CD4-positive, alpha-beta memory T cell (primary cell): ENCODE measurements at regions not wholly inside any gene's neighbourhood (a gene's known extent, or its start where the extent isn't known, plus 50 kb on each side); places are given as distances from the start of the nearest gene placed in this dataset.
A peak's percentile ranks its signal among the peaks of the same experiment; 100 is the strongest.

Source experiments
- CTCF ChIA-PET: fragments of 350-600 bp; sonication (Branson Sonifier 250); formaldehyde crosslinking; loops from one replicate; lab custom pipeline; 2021; ENCODE audit warnings: inconsistent platforms; ENCODE audit not compliant: partially characterized antibody; lab: Charles Lee
- POLR2A ChIA-PET: fragments of 350-600 bp; sonication (Branson Sonifier 250); formaldehyde crosslinking; loops from one replicate; lab custom pipeline; 2021; ENCODE audit not compliant: partially characterized antibody; lab: Charles Lee
- DNase-seq, 5 donors: peaks; one replicate each; pipeline versions ENCODE4 v3.0.0 to v3.0.0-alpha.2; 2020 to 2022; ENCODE audit warnings: mixed read lengths in 1 of 5
- H3K27ac ChIP-seq: one replicate; pipeline ENCODE4 v1.7.0; 2013; ENCODE audit warnings: low read depth, low read length
- H3K27me3 ChIP-seq: 2 replicates; pipeline ENCODE4 v1.7.0; 2013; ENCODE audit warnings: mild to moderate bottlenecking, low read length, moderate library complexity; ENCODE audit not compliant: insufficient read depth
- H3K36me3 ChIP-seq: 2 replicates; pipeline ENCODE4 v1.7.0; 2013; ENCODE audit warnings: mild to moderate bottlenecking, low read length, moderate library complexity; ENCODE audit not compliant: insufficient read depth
- H3K4me1 ChIP-seq: 2 replicates; pipeline ENCODE4 v1.7.0; 2013; ENCODE audit warnings: mild to moderate bottlenecking, low read length, moderate library complexity; ENCODE audit not compliant: insufficient read depth
- H3K4me3 ChIP-seq, 2 donors: one replicate each; pipeline ENCODE4 v1.7.0; 2013; ENCODE audit warnings: low read length in 2 of 2, mild to moderate bottlenecking in 1 of 2
- H3K9me3 ChIP-seq, 2 donors: one replicate each; pipeline ENCODE4 v1.7.0; 2013; ENCODE audit warnings: low read length in 2 of 2, control low read depth in 1 of 2; ENCODE audit not compliant: control insufficient read depth in 1 of 2
- H3K27ac Mint-ChIP-seq, 7 donors: one replicate each; pipeline ENCODE4 v1.8.0; 2020 to 2021; ENCODE audit warnings: mixed read lengths in 7 of 7, mild to moderate bottlenecking in 6 of 7, inconsistent platforms in 3 of 7, moderate library complexity in 3 of 7
- H3K27me3 Mint-ChIP-seq, 2 donors: one replicate each; pipeline ENCODE4 v1.8.0; 2020 to 2021; ENCODE audit warnings: mixed read lengths in 2 of 2
- H3K36me3 Mint-ChIP-seq, 2 donors: one replicate each; pipeline ENCODE4 v1.8.0; 2020 to 2021; ENCODE audit warnings: mixed read lengths in 2 of 2, inconsistent platforms in 1 of 2, mild to moderate bottlenecking in 1 of 2
- H3K4me1 Mint-ChIP-seq, 4 donors: one replicate each; pipeline ENCODE4 v1.8.0; 2020 to 2021; ENCODE audit warnings: mixed read lengths in 4 of 4, mild to moderate bottlenecking in 1 of 4
- H3K4me3 Mint-ChIP-seq, 8 donors: one replicate each; pipeline ENCODE4 v1.8.0; 2020 to 2021; ENCODE audit warnings: mixed read lengths in 8 of 8, mild to moderate bottlenecking in 7 of 8, moderate library complexity in 6 of 8, inconsistent platforms in 3 of 8
- H3K9me3 Mint-ChIP-seq, 8 donors: one replicate each; pipeline ENCODE4 v1.8.0; 2020 to 2021; ENCODE audit warnings: mixed read lengths in 8 of 8, mild to moderate bottlenecking in 5 of 8, inconsistent platforms in 3 of 8, moderate library complexity in 1 of 8
- intact Hi-C: fragments of 100-400 bp; cut with micrococcal nuclease; formaldehyde crosslinking; loops from one replicate; pipeline ENCODE4 v1.15.1; 2023

DNA sequence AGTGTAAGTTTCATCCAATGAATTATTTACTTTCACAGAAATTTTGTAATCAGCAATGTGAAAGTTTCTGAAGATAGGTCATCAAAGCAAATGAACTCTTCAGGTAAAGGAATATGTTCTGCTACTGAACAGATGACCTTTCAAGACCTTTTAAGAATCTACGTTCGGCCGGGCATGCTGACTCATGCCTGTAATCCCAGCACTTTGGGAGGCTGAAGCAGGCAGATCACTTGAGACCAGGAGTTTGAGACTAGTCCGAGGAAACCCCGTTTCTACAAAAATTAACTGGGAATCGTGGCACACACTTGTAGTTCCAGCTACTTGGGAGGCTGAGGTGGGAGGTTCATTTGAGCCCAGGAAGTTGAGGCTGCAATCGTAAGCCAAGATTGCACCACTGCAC is 578.4 kb upstream of the COX7C start:
- H3K27ac Mint-ChIP-seq: no peak overlapping the region
- H3K36me3 Mint-ChIP-seq: no peaks in the 10 kb centered on the region
- no peaks in the 10 kb centered on the region for H3K4me1 Mint-ChIP-seq
- ChIA-PET POLR2A (no interaction called here), CTCF (no interaction called here)
- Histone ChIP-seq H3K4me1 (no peaks in the 10 kb centered on the region), H3K27ac (no peak overlapping the region), H3K36me3 (no peaks in the 10 kb centered on the region), H3K27me3 (no peaks in the 10 kb centered on the region), H3K4me3 (no peak overlapping the region), H3K9me3 (no peaks in the 10 kb centered on the region)
- no peaks in the 10 kb centered on the region for H3K27me3 Mint-ChIP-seq
- H3K4me3 Mint-ChIP-seq: no peak overlapping the region
- peaks cover 2 to 9% (median 6%) of the 10 kb centered on the region in 8 donors for H3K9me3 Mint-ChIP-seq
- no peak for DNase-seq
- intact Hi-C loops: no loop called here

- CTCF ChIA-PET: no interaction called here
- Mint-ChIP-seq H3K4me3 (no peak overlapping the region), H3K4me1 (no peaks in the 10 kb centered on the region), H3K27me3 (no peaks in the 10 kb centered on the region), H3K36me3 (no peaks in the 10 kb centered on the region), H3K27ac (no peak overlapping the region), H3K9me3 (peaks cover 0 to 5% (median 0%) of the 10 kb centered on the region in 8 donors)
- H3K4me3 ChIP-seq: no peak overlapping the region
- no peaks in the 10 kb centered on the region for H3K9me3 ChIP-seq
- H3K36me3 ChIP-seq: no peaks in the 10 kb centered on the region
- no peak for DNase-seq
- POLR2A ChIA-PET: no interaction called here
- intact Hi-C loops: no loop called here
- H3K27ac ChIP-seq: no peak overlapping the region
- no peaks in the 10 kb centered on the region for H3K4me1 ChIP-seq
- no peaks in the 10 kb centered on the region for H3K27me3 ChIP-seq
These were observed 547.0 kb upstream of the COX7C start for GRCh38 chr5:86070719-86071118.

DNA sequence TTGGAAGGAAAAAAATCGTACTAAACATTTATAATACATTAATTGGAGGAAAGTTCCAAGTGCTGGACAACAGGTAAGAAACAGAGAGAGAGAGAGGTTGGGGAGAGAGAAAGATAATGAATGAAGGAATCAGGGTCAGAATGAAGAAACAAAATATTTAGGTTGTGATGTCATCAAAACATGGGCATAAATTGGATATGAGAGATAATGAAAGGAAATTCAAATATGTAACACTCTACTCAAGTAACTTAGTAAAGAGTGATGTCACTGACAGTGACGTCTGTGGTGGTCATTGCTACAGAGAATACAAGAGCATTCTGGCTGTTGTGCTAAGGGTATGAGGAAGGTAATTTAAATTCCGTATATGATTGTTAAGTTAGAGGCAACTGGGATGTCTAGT is 543.4 kb upstream of the COX7C start:
- ChIA-PET CTCF (no interaction called here), POLR2A (no interaction called here)
- peak in 1 of 5 donors; percentile 4 for DNase-seq
- H3K27ac ChIP-seq: no peak overlapping the region
- Mint-ChIP-seq H3K9me3 (peaks cover 0 to 15% (median 0%) of the 10 kb centered on the region in 8 donors), H3K4me1 (no peaks in the 10 kb centered on the region), H3K4me3 (no peak overlapping the region), H3K36me3 (no peaks in the 10 kb centered on the region), H3K27me3 (no peaks in the 10 kb centered on the region), H3K27ac (no peak overlapping the region)
- H3K27me3 ChIP-seq: no peaks in the 10 kb centered on the region
- intact Hi-C loops: no loop called here
- H3K36me3 ChIP-seq: no peaks in the 10 kb centered on the region
- H3K9me3 ChIP-seq: no peaks in the 10 kb centered on the region
- no peaks in the 10 kb centered on the region for H3K4me1 ChIP-seq
- no peak overlapping the region for H3K4me3 ChIP-seq

DNA sequence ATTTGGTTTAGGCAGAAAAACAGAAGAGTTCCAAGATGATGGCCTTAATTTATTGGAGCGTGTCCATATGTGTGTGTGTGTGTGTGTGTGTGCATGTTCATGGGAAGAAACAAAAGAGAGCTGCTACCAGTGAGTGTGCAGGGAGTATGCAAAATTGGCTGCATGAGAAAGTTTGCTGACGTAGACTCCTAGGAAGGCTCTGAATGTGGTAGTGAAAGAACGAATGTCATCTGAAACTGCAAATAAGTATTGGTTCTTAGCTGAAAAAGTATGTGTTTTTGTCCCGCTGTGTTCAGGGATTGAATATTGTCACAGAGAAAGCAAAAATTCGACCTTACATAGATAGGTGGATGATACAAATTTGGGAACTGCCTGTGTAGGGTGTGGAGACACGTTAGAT is 542.6 kb upstream of the COX7C start:
- Mint-ChIP-seq H3K27ac (no peak overlapping the region), H3K4me3 (no peak overlapping the region), H3K36me3 (no peaks in the 10 kb centered on the region), H3K4me1 (no peaks in the 10 kb centered on the region), H3K9me3 (peaks cover 0 to 15% (median 0%) of the 10 kb centered on the region in 8 donors), H3K27me3 (no peaks in the 10 kb centered on the region)
- no peak overlapping the region for H3K4me3 ChIP-seq
- H3K4me1 ChIP-seq: no peaks in the 10 kb centered on the region
- H3K36me3 ChIP-seq: no peaks in the 10 kb centered on the region
- ChIA-PET CTCF (no interaction called here), POLR2A (no interaction called here)
- DNase-seq: no peak
- H3K27me3 ChIP-seq: no peaks in the 10 kb centered on the region
- H3K27ac ChIP-seq: no peak overlapping the region
- intact Hi-C loops: no loop called here
- no peaks in the 10 kb centered on the region for H3K9me3 ChIP-seq

DNA sequence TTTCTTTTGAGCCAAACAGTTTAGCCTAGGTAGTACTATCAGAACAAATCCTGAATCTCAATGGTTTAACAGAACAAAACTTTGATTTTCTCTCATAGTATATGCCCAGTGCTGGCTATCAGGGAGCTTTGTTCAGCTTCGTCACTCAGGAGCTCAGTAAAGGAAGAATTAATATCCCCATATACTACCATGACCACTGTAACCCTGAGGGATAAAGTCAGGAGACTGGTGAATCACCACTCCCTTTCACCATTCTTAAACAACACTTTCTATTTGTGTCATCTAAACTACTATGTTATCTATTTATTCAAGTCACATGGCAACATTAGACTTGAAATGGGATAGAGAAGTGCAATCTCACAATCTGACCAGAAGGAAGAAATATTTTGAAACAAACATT is 522.6 kb upstream of the COX7C start:
- H3K4me1 ChIP-seq: no peaks in the 10 kb centered on the region
- no peaks in the 10 kb centered on the region for H3K9me3 ChIP-seq
- intact Hi-C loops: no loop called here
- no peaks in the 10 kb centered on the region for H3K36me3 Mint-ChIP-seq
- H3K27me3 ChIP-seq: no peaks in the 10 kb centered on the region
- H3K27ac ChIP-seq: no peak overlapping the region
- H3K4me3 Mint-ChIP-seq: no peak overlapping the region
- no peak for DNase-seq
- no peaks in the 10 kb centered on the region for H3K4me1 Mint-ChIP-seq
- ChIA-PET POLR2A (no interaction called here), CTCF (no interaction called here)
- H3K27ac Mint-ChIP-seq: no peak overlapping the region
- no peaks in the 10 kb centered on the region for H3K36me3 ChIP-seq
- peaks cover 0 to 4% (median 0%) of the 10 kb centered on the region in 8 donors for H3K9me3 Mint-ChIP-seq
- no peak overlapping the region for H3K4me3 ChIP-seq
- H3K27me3 Mint-ChIP-seq: no peaks in the 10 kb centered on the region

DNA sequence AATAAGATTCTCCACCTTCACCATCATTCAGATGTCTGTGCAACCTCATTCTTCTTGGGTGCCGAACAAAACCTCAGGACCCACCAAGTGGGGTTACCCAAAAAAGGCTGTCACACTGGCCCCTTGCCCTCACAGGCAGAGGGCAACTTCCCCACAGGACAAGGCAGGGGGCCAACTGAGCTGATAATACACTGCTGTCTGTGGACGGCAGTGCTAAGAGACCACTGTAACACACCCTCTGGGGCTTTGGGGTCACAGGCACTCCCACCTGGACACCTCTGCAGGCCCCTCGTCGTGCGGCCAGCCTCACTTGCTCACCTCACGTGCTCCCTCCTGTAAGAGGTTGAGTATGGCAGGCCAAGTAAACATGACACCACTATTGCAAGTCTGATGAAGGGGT is 515.8 kb upstream of the COX7C start:
- H3K9me3 Mint-ChIP-seq: no peaks in the 10 kb centered on the region
- ChIA-PET POLR2A (no interaction called here), CTCF (no interaction called here)
- no peaks in the 10 kb centered on the region for H3K36me3 Mint-ChIP-seq
- no peaks in the 10 kb centered on the region for H3K4me1 ChIP-seq
- no peaks in the 10 kb centered on the region for H3K9me3 ChIP-seq
- H3K27ac ChIP-seq: no peak overlapping the region
- H3K4me3 ChIP-seq: no peak overlapping the region
- H3K27ac Mint-ChIP-seq: no peak overlapping the region
- DNase-seq: no peak
- H3K4me1 Mint-ChIP-seq: no peaks in the 10 kb centered on the region
- no peak overlapping the region for H3K4me3 Mint-ChIP-seq
- H3K27me3 ChIP-seq: no peaks in the 10 kb centered on the region
- intact Hi-C loops: no loop called here
- H3K27me3 Mint-ChIP-seq: no peaks in the 10 kb centered on the region
- H3K36me3 ChIP-seq: no peaks in the 10 kb centered on the region

GRCh38 chr5:86108825-86109224 is 508.9 kb upstream of the COX7C start:
- H3K4me1 ChIP-seq: no peaks in the 10 kb centered on the region
- Mint-ChIP-seq H3K27me3 (no peaks in the 10 kb centered on the region), H3K9me3 (peaks cover 0 to 5% (median under 1%) of the 10 kb centered on the region in 8 donors), H3K36me3 (no peaks in the 10 kb centered on the region), H3K27ac (no peak overlapping the region), H3K4me3 (no peak overlapping the region), H3K4me1 (no peaks in the 10 kb centered on the region)
- no peak overlapping the region for H3K27ac ChIP-seq
- intact Hi-C loops: no loop called here
- no peak for DNase-seq
- POLR2A ChIA-PET: no interaction called here
- no peak overlapping the region for H3K4me3 ChIP-seq
- no peaks in the 10 kb centered on the region for H3K36me3 ChIP-seq
- CTCF ChIA-PET: no interaction called here
- H3K9me3 ChIP-seq: no peaks in the 10 kb centered on the region
- no peaks in the 10 kb centered on the region for H3K27me3 ChIP-seq

GRCh38 chr5:86112249-86112648 is 505.5 kb upstream of the COX7C start:
- ChIA-PET CTCF (no interaction called here), POLR2A (no interaction called here)
- Mint-ChIP-seq H3K36me3 (no peaks in the 10 kb centered on the region), H3K27ac (no peak overlapping the region), H3K9me3 (peaks cover 0 to 5% (median 2%) of the 10 kb centered on the region in 8 donors), H3K27me3 (no peaks in the 10 kb centered on the region), H3K4me1 (no peaks in the 10 kb centered on the region), H3K4me3 (no peak overlapping the region)
- no peak for DNase-seq
- no peaks in the 10 kb centered on the region for H3K9me3 ChIP-seq
- H3K4me1 ChIP-seq: no peaks in the 10 kb centered on the region
- intact Hi-C loops: no loop called here
- H3K4me3 ChIP-seq: no peak overlapping the region
- no peak overlapping the region for H3K27ac ChIP-seq
- no peaks in the 10 kb centered on the region for H3K36me3 ChIP-seq
- H3K27me3 ChIP-seq: no peaks in the 10 kb centered on the region
